ENCODE measurements at regions not wholly inside any gene's neighbourhood (a gene's known extent, or its start where the extent isn't known, plus 50 kb on each side); places are given as distances from the start of the nearest gene placed in this dataset.

- TF ChIP-seq, protein P1, sequence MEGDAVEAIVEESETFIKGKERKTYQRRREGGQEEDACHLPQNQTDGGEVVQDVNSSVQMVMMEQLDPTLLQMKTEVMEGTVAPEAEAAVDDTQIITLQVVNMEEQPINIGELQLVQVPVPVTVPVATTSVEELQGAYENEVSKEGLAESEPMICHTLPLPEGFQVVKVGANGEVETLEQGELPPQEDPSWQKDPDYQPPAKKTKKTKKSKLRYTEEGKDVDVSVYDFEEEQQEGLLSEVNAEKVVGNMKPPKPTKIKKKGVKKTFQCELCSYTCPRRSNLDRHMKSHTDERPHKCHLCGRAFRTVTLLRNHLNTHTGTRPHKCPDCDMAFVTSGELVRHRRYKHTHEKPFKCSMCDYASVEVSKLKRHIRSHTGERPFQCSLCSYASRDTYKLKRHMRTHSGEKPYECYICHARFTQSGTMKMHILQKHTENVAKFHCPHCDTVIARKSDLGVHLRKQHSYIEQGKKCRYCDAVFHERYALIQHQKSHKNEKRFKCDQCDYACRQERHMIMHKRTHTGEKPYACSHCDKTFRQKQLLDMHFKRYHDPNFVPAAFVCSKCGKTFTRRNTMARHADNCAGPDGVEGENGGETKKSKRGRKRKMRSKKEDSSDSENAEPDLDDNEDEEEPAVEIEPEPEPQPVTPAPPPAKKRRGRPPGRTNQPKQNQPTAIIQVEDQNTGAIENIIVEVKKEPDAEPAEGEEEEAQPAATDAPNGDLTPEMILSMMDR (IDR thresholded peaks at IDR 0.05), result no peak
- no peaks in the 10 kb centered on the region for H3K9me3 ChIP-seq
- no peaks in the 10 kb centered on the region for H3K27me3 ChIP-seq
- no peak overlapping the region for H3K27ac ChIP-seq
- no peaks in the 10 kb centered on the region for H3K4me1 ChIP-seq (ENCODE audit: control insufficient read depth in 1 of 2, insufficient read depth in 1 of 2, low read depth in 1 of 2, low read length in 1 of 2)
- no peak overlapping the region for H3K4me3 ChIP-seq (ENCODE audit: low read depth in 1 of 2, low read length in 1 of 2)
- no peaks in the 10 kb centered on the region for H3K36me3 ChIP-seq
These were observed 368.7 kb downstream of the C12orf75 start for GRCh38 chr12:105699209-105699608.

- Histone ChIP-seq H3K27me3 (no peaks in the 10 kb centered on the region), H3K9me3 (no peaks in the 10 kb centered on the region), H3K36me3 (no peaks in the 10 kb centered on the region), H3K27ac (no peak overlapping the region), H3K4me3 (ENCODE audit: low read depth in 1 of 2, low read length in 1 of 2) (no peak overlapping the region), H3K4me1 (ENCODE audit: control insufficient read depth in 1 of 2, insufficient read depth in 1 of 2, low read depth in 1 of 2, low read length in 1 of 2) (no peaks in the 10 kb centered on the region)
- TF ChIP-seq, protein P1 (IDR thresholded peaks at IDR 0.05), result no peak
These were observed 374.3 kb downstream of the C12orf75 start for GRCh38 chr12:105704787-105705186.

GRCh38 chr12:105705235-105705634 lies 374.7 kb downstream of the C12orf75 start:
- H3K4me3 ChIP-seq (ENCODE audit: low read depth in 1 of 2, low read length in 1 of 2), result no peak overlapping the region
- H3K4me1 ChIP-seq (ENCODE audit: control insufficient read depth in 1 of 2, insufficient read depth in 1 of 2, low read depth in 1 of 2, low read length in 1 of 2), result no peaks in the 10 kb centered on the region
- H3K9me3 ChIP-seq, result no peaks in the 10 kb centered on the region
- TF ChIP-seq, protein P1 (IDR thresholded peaks at IDR 0.05), result no peak
- H3K27ac ChIP-seq, result no peak overlapping the region
- H3K36me3 ChIP-seq, result no peaks in the 10 kb centered on the region
- no peaks in the 10 kb centered on the region for H3K27me3 ChIP-seq

- Histone ChIP-seq H3K36me3 (no peaks in the 10 kb centered on the region), H3K4me3 (ENCODE audit: low read depth in 1 of 2, low read length in 1 of 2) (no peak overlapping the region), H3K27ac (no peak overlapping the region), H3K4me1 (ENCODE audit: control insufficient read depth in 1 of 2, insufficient read depth in 1 of 2, low read depth in 1 of 2, low read length in 1 of 2) (no peaks in the 10 kb centered on the region), H3K9me3 (no peaks in the 10 kb centered on the region), H3K27me3 (no peaks in the 10 kb centered on the region)
- TF ChIP-seq, protein P1 (IDR thresholded peaks at IDR 0.05), result no peak
These were observed 375.3 kb downstream of the C12orf75 start for GRCh38 chr12:105705765-105706164.

- H3K4me1 ChIP-seq (ENCODE audit: control insufficient read depth in 1 of 2, insufficient read depth in 1 of 2, low read depth in 1 of 2, low read length in 1 of 2), result no peaks in the 10 kb centered on the region
- H3K4me3 ChIP-seq (ENCODE audit: low read depth in 1 of 2, low read length in 1 of 2), result no peak overlapping the region
- no peaks in the 10 kb centered on the region for H3K27me3 ChIP-seq
- TF ChIP-seq, protein P1 (IDR thresholded peaks at IDR 0.05), result no peak
- H3K27ac ChIP-seq, result no peak overlapping the region
- H3K9me3 ChIP-seq, result no peaks in the 10 kb centered on the region
- H3K36me3 ChIP-seq, result no peaks in the 10 kb centered on the region
These were observed 376.0 kb downstream of the C12orf75 start for GRCh38 chr12:105706321-105706972.

All from neutrophil (primary cell).